GM12891 (cell line): ENCODE measurements at regions not wholly inside any gene's neighbourhood (a gene's known extent, or its start where the extent isn't known, plus 50 kb on each side); places are given as distances from the start of the nearest gene placed in this dataset.

Source experiments
- PAX5 ChIP-seq: IDR thresholded peaks from 2 replicates; pipeline ENCODE4 v1.6.1; 2011; ENCODE audit warnings: low read length, moderate library complexity, mild to moderate bottlenecking; ENCODE audit not compliant: insufficient read depth, severe bottlenecking
- POLR2A ChIP-seq: IDR thresholded peaks from 2 replicates; pipeline ENCODE4 v1.6.1; 2011; ENCODE audit warnings: low read depth, low read length, control low read depth
- POLR2AphosphoS5 ChIP-seq: IDR thresholded peaks from 2 replicates; pipeline ENCODE4 v1.6.1; 2011; ENCODE audit warnings: low read depth, low read length, control low read depth
- SPI1 ChIP-seq: IDR thresholded peaks from 2 replicates; pipeline ENCODE4 v1.6.1; 2011; ENCODE audit warnings: low read depth, low read length, control low read depth
- TAF1 ChIP-seq: IDR thresholded peaks from 2 replicates; pipeline ENCODE4 v1.6.1; 2011; ENCODE audit warnings: low read depth, low read length, control low read depth

DNA sequence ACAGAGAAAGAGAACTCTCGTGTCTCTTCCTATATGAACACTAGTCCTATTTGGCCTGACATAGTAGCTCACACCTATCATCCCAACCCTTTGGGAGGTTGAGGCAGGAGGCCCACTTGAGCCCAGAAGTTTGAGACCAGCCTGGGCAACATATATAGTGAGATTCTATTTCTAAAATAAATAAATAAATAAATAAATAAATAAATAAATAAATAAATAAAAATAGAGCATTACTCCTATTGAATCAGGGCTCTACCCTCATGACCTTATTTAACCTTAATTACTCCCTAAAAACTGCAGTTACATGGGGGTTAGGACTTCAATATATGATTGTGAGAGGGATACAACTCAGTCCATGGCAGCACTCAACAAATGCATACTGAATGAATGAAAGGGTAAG is 61.2 kb upstream of the GSC start:
- TF ChIP-seq POLR2AphosphoS5 (no peak), TAF1 (no peak), POLR2A (no peak), PAX5 (no peak), SPI1 (no peak)
